K562 (cell line): ENCODE measurements at regions not wholly inside any gene's neighbourhood (a gene's known extent, or its start where the extent isn't known, plus 50 kb on each side); places are given as distances from the start of the nearest gene placed in this dataset.

Source experiments
- CHD4 ChIP-seq: fragments of 200-600 bp; sonication (generic); IDR thresholded peaks from 3 replicates; pipeline ENCODE4 v1.6.1; 2012; ENCODE audit warnings: low read depth, mild to moderate bottlenecking, mixed read lengths, low read length, inconsistent platforms; ENCODE audit not compliant: insufficient read depth, insufficient replicate concordance, poor library complexity, severe bottlenecking
- FOXM1 ChIP-seq, 2 experiments: fragments of 450-650 bp in 1 of 2; sonication (generic) in 1 of 2; formaldehyde crosslinking in 1 of 2; IDR thresholded peaks; 2 replicates each; pipeline versions ENCODE4 v1.6.1 to v1.9.0; 2017 to 2022; ENCODE audit warnings: low read depth in 2 of 2, mild to moderate bottlenecking in 2 of 2, missing genetic modification reagents in 1 of 2, moderate library complexity in 1 of 2
- PHF21A ChIP-seq: fragments of 450-650 bp; IDR thresholded peaks from 2 replicates; pipeline ENCODE4 v1.6.1; 2017; ENCODE audit warnings: low read depth, borderline replicate concordance
- POLR2A ChIP-seq: fragments of 450-650 bp; conservative IDR thresholded peaks from 2 replicates; pipeline ENCODE4 v1.6.1; 2016
- RBM22 ChIP-seq: fragments of 200-400 bp; formaldehyde crosslinking; IDR thresholded peaks from 2 replicates; pipeline ENCODE4 v1.6.1; 2018; ENCODE audit warnings: low read length, low read depth; ENCODE audit not compliant: poor library complexity, severe bottlenecking
- ZNF232 ChIP-seq: sonication (generic); formaldehyde crosslinking; IDR thresholded peaks from 2 replicates; pipeline ENCODE4 v1.8.0; 2022; ENCODE audit warnings: mild to moderate bottlenecking, missing genetic modification reagents
- ZNF263 ChIP-seq: sonication (generic); formaldehyde crosslinking; IDR thresholded peaks from 2 replicates; pipeline ENCODE4 v1.8.0; 2022; ENCODE audit warnings: mild to moderate bottlenecking, missing genetic modification reagents, borderline replicate concordance
- ZNF3 ChIP-seq: fragments of 250-450 bp; sonication (Bioruptor Pico); IDR thresholded peaks from 2 replicates; pipeline ENCODE4 v1.5.0; 2021; ENCODE audit warnings: mild to moderate bottlenecking, moderate library complexity
- TF ChIP-seq, protein P1 (sequence below), 3 experiments: IDR thresholded peaks in 2 of 3; conservative IDR thresholded peaks in 1 of 3; 2 replicates each; pipeline ENCODE4 v1.5.1; 2011 to 2012; ENCODE audit warnings: low read length in 3 of 3, mild to moderate bottlenecking in 3 of 3, control low read depth in 2 of 3, improper control_type of control experiment in 1 of 3, inconsistent platforms in 1 of 3, low read depth in 1 of 3, mixed read lengths in 1 of 3, moderate library complexity in 1 of 3; ENCODE audit not compliant: insufficient read depth in 2 of 3

GRCh38 chr3:102020735-102021134, 171.4 kb downstream of the NFKBIZ start:
- no peak for TF ChIP-seq ZNF3
- TF ChIP-seq FOXM1 (IDR thresholded peaks at IDR 0.05; ENCODE audit: low read depth): no peak
- no peak for TF ChIP-seq FOXM1 (CRISPR knock-in tag; IDR thresholded peaks at IDR 0.05; ENCODE audit: low read depth)
- TF ChIP-seq, protein P1, sequence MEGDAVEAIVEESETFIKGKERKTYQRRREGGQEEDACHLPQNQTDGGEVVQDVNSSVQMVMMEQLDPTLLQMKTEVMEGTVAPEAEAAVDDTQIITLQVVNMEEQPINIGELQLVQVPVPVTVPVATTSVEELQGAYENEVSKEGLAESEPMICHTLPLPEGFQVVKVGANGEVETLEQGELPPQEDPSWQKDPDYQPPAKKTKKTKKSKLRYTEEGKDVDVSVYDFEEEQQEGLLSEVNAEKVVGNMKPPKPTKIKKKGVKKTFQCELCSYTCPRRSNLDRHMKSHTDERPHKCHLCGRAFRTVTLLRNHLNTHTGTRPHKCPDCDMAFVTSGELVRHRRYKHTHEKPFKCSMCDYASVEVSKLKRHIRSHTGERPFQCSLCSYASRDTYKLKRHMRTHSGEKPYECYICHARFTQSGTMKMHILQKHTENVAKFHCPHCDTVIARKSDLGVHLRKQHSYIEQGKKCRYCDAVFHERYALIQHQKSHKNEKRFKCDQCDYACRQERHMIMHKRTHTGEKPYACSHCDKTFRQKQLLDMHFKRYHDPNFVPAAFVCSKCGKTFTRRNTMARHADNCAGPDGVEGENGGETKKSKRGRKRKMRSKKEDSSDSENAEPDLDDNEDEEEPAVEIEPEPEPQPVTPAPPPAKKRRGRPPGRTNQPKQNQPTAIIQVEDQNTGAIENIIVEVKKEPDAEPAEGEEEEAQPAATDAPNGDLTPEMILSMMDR (IDR thresholded peaks at IDR 0.05 in 2 of 3, conservative IDR thresholded peaks at IDR 0.05 in 1 of 3; ENCODE audit: insufficient read depth in 2 of 3, low read depth in 1 of 3, low read length in 3 of 3): no peak
- TF ChIP-seq ZNF263 (CRISPR knock-in tag): no peak
- TF ChIP-seq PHF21A: no peak
- no peak for TF ChIP-seq CHD4
- no peak for TF ChIP-seq RBM22
- TF ChIP-seq ZNF232 (CRISPR knock-in tag): no peak
- TF ChIP-seq POLR2A: no peak
